HepG2 (cell line): ENCODE measurements at regions not wholly inside any gene's neighbourhood (a gene's known extent, or its start where the extent isn't known, plus 50 kb on each side); places are given as distances from the start of the nearest gene placed in this dataset.
"Not testable (repeated sequence)": the region's sequence is repeated elsewhere in the genome, so short reads cannot be mapped to it uniquely, and the experiment has no call there.

Experiments used
- ATAC-seq: fragments of 200-7000 bp; cut with Tn5 transposase; 3 replicates; pipeline ENCODE4 v1.9.1; 2020; ENCODE audit warnings: mild to moderate bottlenecking, moderate library complexity
- BruUV-seq: library from RNA; stranded (reverse); fragments of 400-500 nt; replicated peaks from 2 replicates; lab custom pipeline; 2021; lab: Mats Ljungman, UMichigan
- CTCF ChIA-PET: fragments of 300-600 bp; formaldehyde crosslinking; extraction: SDS; loops from one replicate; lab custom pipeline; 2021; ENCODE audit warnings: low total read pairs, inconsistent platforms, low intra/inter-chr PET ratio; lab: Yijun Ruan, JAX
- POLR2A ChIA-PET: fragments of 350-600 bp; sonication (Branson Sonifier 250); formaldehyde crosslinking; loops from one replicate; lab custom pipeline; 2020; ENCODE audit warnings: antibody characterized with exemption, inconsistent platforms; lab: Yijun Ruan, JAX
- DNase-seq: peaks from one replicate; pipeline ENCODE4 v3.0.0-alpha.2; 2015; ENCODE audit warnings: low spot score
- FAIRE-seq: peaks from 3 replicates; lab custom pipeline; 2011; peaks lifted over from hg19 to GRCh38; lab: Jason Lieb, UNC
- H2AFZ ChIP-seq: one replicate; pipeline ENCODE4 v1.6.1; 2011; ENCODE audit warnings: low read length, inconsistent platforms
- H3K27ac ChIP-seq: fragments of 300-600 bp; 3 replicates; pipeline ENCODE4 v1.8.0; 2011; ENCODE audit warnings: mixed run types, mild to moderate bottlenecking, mixed read lengths, low read length, inconsistent platforms; ENCODE audit not compliant: insufficient read depth; ENCODE audit errors: extremely low read length
- H3K27me3 ChIP-seq, 2 experiments: fragments of 200-600 bp in 1 of 2; 2 replicates in 1 of 2; 3 replicates in 1 of 2; pipeline versions ENCODE4 v1.6.0 to v1.8.0; 2011; ENCODE audit warnings: low read length in 2 of 2, mild to moderate bottlenecking in 2 of 2, moderate library complexity in 2 of 2, inconsistent platforms in 1 of 2; ENCODE audit not compliant: insufficient read depth in 2 of 2, control insufficient read depth in 1 of 2
- H3K36me3 ChIP-seq, 2 experiments: fragments of 200-600 bp in 1 of 2; replicated peaks in 1 of 2; 2 replicates in 1 of 2; 3 replicates in 1 of 2; pipeline versions ENCODE4 v1.5.1 to v1.8.0; 2011; ENCODE audit warnings: low read length in 2 of 2, inconsistent platforms in 1 of 2; ENCODE audit not compliant: insufficient read depth in 2 of 2, control insufficient read depth in 1 of 2
- H3K4me1 ChIP-seq: 2 replicates; pipeline ENCODE4 v1.5.1; 2012; ENCODE audit warnings: low read length, inconsistent platforms; ENCODE audit not compliant: insufficient read depth
- H3K4me2 ChIP-seq: 2 replicates; pipeline ENCODE4 v1.6.0; 2011; ENCODE audit warnings: low read depth, low read length, inconsistent platforms
- H3K4me3 ChIP-seq, 3 experiments: fragments of 200-600 bp in 1 of 3; sonication (generic), shearing (Covaris generic) in 1 of 3; replicated peaks in 1 of 3; 2 replicates each; pipeline ENCODE4 v1.5.1; 2011 to 2016; ENCODE audit warnings: low read length in 3 of 3, inconsistent platforms in 2 of 3, low read depth in 2 of 3, mild to moderate bottlenecking in 2 of 3, control low read depth in 1 of 3, mixed read lengths in 1 of 3; ENCODE audit not compliant: insufficient read depth in 1 of 3
- H3K79me2 ChIP-seq: one replicate; pipeline ENCODE4 v1.6.1; 2011; ENCODE audit warnings: low read length, inconsistent platforms; ENCODE audit not compliant: insufficient read depth
- H3K9ac ChIP-seq: 2 replicates; pipeline ENCODE4 v1.6.0; 2011; ENCODE audit warnings: mild to moderate bottlenecking, low read depth, low read length, inconsistent platforms; ENCODE audit not compliant: insufficient read depth
- H3K9me3 ChIP-seq: 2 replicates; pipeline ENCODE4 v1.5.1; 2012; ENCODE audit warnings: mild to moderate bottlenecking, low read length
- H4K20me1 ChIP-seq: 2 replicates; pipeline ENCODE4 v1.6.0; 2011; ENCODE audit warnings: inconsistent platforms, mild to moderate bottlenecking, low read length, moderate library complexity; ENCODE audit not compliant: insufficient read depth
- ATF7 ChIP-seq, 2 experiments: fragments of 450-650 bp in 1 of 2; sonication (generic) in 1 of 2; formaldehyde crosslinking in 1 of 2; IDR thresholded peaks; 2 replicates each; pipeline versions ENCODE4 v1.4.0 to v1.6.1; 2016 to 2020; ENCODE audit warnings: antibody characterized with exemption in 1 of 2, mild to moderate bottlenecking in 1 of 2, missing genetic modification reagents in 1 of 2
- CREB1 ChIP-seq, 2 experiments: fragments of 450-650 bp in 1 of 2; IDR thresholded peaks; 2 replicates each; pipeline ENCODE4 v1.6.1; 2016 to 2017; ENCODE audit warnings: control low read depth in 1 of 2, mild to moderate bottlenecking in 1 of 2, missing compliant biosample characterization in 1 of 2, missing genetic modification characterization in 1 of 2
- ZNF24 ChIP-seq: fragments of 450-650 bp; IDR thresholded peaks from 2 replicates; pipeline ENCODE4 v1.6.1; 2017; ENCODE audit warnings: antibody characterized with exemption, mild to moderate bottlenecking
- WGBS: methylation state at CpG from one replicate; pipeline ENCODE4 v1.1.6; 2017; ENCODE audit warnings: low lambda C conversion rate; 5-methylcytosine and 5-hydroxymethylcytosine counted together
- in situ Hi-C: cut with HindIII; loops from 2 replicates; pipeline ENCODE4 v1.10.0; 2017; ENCODE audit warnings: low pct_unique_long_range_greater_than_20kb; ENCODE audit not compliant: extremely low pct_ligation_motif_present
- intact Hi-C: fragments of 100-400 bp; cut with micrococcal nuclease; formaldehyde crosslinking; loops from one replicate; pipeline ENCODE4 v1.10.0; 2022; ENCODE audit not compliant: unreplicated experiment

DNA sequence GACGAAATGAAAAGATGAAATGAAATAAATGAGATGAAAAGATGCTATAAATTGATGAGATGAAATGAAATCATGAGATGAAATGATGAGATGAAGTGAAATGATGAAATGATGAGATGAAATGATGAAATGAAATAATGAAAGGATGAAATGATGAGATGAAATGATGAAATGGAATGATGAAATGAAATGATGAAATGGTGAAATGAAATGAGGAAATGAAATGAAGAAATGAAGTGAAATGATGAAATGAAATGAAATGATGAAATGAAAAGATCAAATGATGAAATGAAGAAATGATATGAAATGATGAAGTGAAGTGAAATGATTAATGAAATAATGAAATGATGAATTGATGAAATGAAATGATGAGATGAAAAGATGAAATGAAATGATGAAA lies 138.5 kb upstream of the ERV3-1 start:
- TF ChIP-seq ZNF24 (peak; percentile 93), ATF7 (IDR thresholded peaks at IDR 0.05) (peak; percentile 46)
- H3K4me2 ChIP-seq; FAIRE-seq; H3K27ac ChIP-seq; H4K20me1 ChIP-seq; ATAC-seq; POLR2A ChIA-PET; H3K79me2 ChIP-seq; BruUV-seq; H3K4me1 ChIP-seq; H3K9me3 ChIP-seq; H2AFZ ChIP-seq; DNase-seq; intact Hi-C loops; CTCF ChIA-PET; in situ Hi-C loops; H3K27me3 ChIP-seq; H3K36me3 ChIP-seq; H3K4me3 ChIP-seq; H3K9ac ChIP-seq; TF ChIP-seq ATF7 (CRISPR knock-in tag; IDR thresholded peaks at IDR 0.05): not testable (repeated sequence)
- 0% methylated on average over 1 of the region's 1 CpG for WGBS

DNA sequence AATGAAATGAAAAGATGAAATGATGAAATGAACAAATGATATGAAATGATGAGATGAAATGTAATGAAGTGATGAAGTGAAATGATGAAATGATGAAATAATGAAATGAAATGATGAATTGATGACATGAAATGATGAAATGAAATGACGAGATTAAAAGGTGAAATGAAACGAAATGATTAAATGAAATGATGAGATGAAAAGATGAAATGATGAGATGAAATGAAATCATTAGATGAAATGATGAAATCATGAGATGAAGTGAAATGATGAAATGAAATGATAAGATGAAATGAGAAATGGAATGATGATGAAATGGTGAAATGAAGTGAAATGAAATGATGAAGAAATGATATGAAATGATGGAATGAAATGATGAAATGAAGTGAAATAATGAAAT lies 138.1 kb upstream of the ERV3-1 start:
- H4K20me1 ChIP-seq; intact Hi-C loops; H3K4me1 ChIP-seq; BruUV-seq; H3K4me2 ChIP-seq; H3K27me3 ChIP-seq; H2AFZ ChIP-seq; CTCF ChIA-PET; in situ Hi-C loops; FAIRE-seq; H3K27ac ChIP-seq; POLR2A ChIA-PET; ATAC-seq; H3K36me3 ChIP-seq; DNase-seq; H3K9ac ChIP-seq; H3K4me3 ChIP-seq; H3K9me3 ChIP-seq; H3K79me2 ChIP-seq; TF ChIP-seq CREB1, ATF7 (CRISPR knock-in tag; IDR thresholded peaks at IDR 0.05): not testable (repeated sequence)
- TF ChIP-seq CREB1 (IDR thresholded peaks at IDR 0.05) (peak; percentile 47), ZNF24 (peak; percentile 79), ATF7 (IDR thresholded peaks at IDR 0.05) (peak; percentile 91)
- WGBS: 0% methylated on average over 2 of the region's 2 CpGs

DNA sequence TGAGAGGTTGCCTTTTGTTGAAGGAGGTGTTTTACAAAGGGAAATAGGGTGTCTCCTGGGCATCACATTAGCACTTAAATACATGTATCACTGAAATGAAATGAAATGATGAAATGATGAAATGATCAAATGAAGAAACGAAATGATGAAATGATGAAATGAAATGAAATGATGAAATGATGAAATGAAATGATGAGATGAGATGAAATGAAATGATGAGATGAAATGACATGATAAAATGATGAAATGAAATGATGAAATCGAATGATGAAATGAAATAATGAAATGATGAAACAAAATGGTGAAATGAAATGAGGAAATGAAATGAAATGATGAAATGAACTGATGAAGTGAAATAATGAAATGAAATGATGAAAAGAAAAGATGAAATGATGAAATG lies 137.6 kb upstream of the ERV3-1 start:
- DNase-seq, H3K27ac ChIP-seq, H3K9ac ChIP-seq, H3K4me1 ChIP-seq, BruUV-seq, in situ Hi-C loops, H3K36me3 ChIP-seq, H3K9me3 ChIP-seq, H3K79me2 ChIP-seq, POLR2A ChIA-PET, CTCF ChIA-PET, FAIRE-seq, intact Hi-C loops, H4K20me1 ChIP-seq, H3K4me3 ChIP-seq, H3K27me3 ChIP-seq, H2AFZ ChIP-seq, H3K4me2 ChIP-seq, ATAC-seq: not testable (repeated sequence)
- 0% methylated on average over 2 of the region's 2 CpGs for WGBS

DNA sequence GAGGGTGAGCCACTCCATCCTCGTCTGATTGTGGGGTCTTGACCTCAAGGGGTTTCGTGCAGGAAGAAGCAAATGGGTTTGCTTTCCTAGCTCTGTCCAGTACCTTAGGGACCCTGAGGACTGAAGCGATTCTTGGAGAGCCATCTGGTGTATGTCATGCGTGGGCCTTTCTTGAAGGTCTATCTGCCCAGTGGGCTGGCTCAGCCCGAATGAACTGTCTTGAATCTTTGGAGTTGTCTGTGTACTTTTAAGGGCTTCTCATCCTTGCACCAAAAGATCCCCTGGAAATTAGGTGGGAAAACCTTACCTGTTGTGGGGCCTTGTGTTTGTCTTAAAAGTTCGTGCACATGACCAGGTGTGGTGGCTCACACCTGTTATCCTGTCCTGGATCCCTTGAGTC lies 135.4 kb upstream of the ERV3-1 start:
- H3K4me1 ChIP-seq, DNase-seq, H3K4me2 ChIP-seq, intact Hi-C loops, H3K36me3 ChIP-seq, POLR2A ChIA-PET, H3K9ac ChIP-seq, H3K9me3 ChIP-seq, CTCF ChIA-PET, H3K79me2 ChIP-seq, ATAC-seq, FAIRE-seq, H3K27ac ChIP-seq, H3K27me3 ChIP-seq, H3K4me3 ChIP-seq, BruUV-seq, H2AFZ ChIP-seq, in situ Hi-C loops, H4K20me1 ChIP-seq: not testable (repeated sequence)
- no CpG with 5 or more reads among the region's 6 CpGs for WGBS
